ENCODE measurements at regions not wholly inside any gene's neighbourhood (a gene's known extent, or its start where the extent isn't known, plus 50 kb on each side); places are given as distances from the start of the nearest gene placed in this dataset.

- intact Hi-C loops (cut with micrococcal nuclease), result no loop called here
Observed at GRCh38 chr18:53755914-53756609, 468.4 kb downstream of the MBD2 start.

- intact Hi-C loops (cut with micrococcal nuclease), result no loop called here
Observed at GRCh38 chr18:53754154-53754553, 470.3 kb downstream of the MBD2 start.

GRCh38 chr18:53753601-53754000 lies 470.9 kb downstream of the MBD2 start:
- intact Hi-C loops (cut with micrococcal nuclease), result no loop called here

- intact Hi-C loops (cut with micrococcal nuclease), result no loop called here
Observed at GRCh38 chr18:53752781-53753367, 471.6 kb downstream of the MBD2 start.

- intact Hi-C loops (cut with micrococcal nuclease), result no loop called here
Observed at GRCh38 chr18:53749766-53750165, 474.7 kb downstream of the MBD2 start.

GRCh38 chr18:53747663-53748160 lies 476.8 kb downstream of the MBD2 start:
- intact Hi-C loops (cut with micrococcal nuclease), result no loop called here

- intact Hi-C loops (cut with micrococcal nuclease), result no loop called here
Observed at GRCh38 chr18:53747210-53747609, 477.3 kb downstream of the MBD2 start.

GRCh38 chr18:53745986-53746385 lies 478.5 kb downstream of the MBD2 start:
- intact Hi-C loops (cut with micrococcal nuclease), result no loop called here

GRCh38 chr18:53745224-53745967 lies 479.1 kb downstream of the MBD2 start:
- intact Hi-C loops (cut with micrococcal nuclease), result no loop called here

GRCh38 chr18:53739700-53740099 lies 484.8 kb downstream of the MBD2 start:
- intact Hi-C loops (cut with micrococcal nuclease), result no loop called here

- intact Hi-C loops (cut with micrococcal nuclease), result no loop called here
Observed at GRCh38 chr18:53735526-53735925, 488.9 kb downstream of the MBD2 start.

- intact Hi-C loops (cut with micrococcal nuclease), result no loop called here
Observed at GRCh38 chr18:53715243-53715853, 509.1 kb downstream of the MBD2 start.

- intact Hi-C loops (cut with micrococcal nuclease), result no loop called here
Observed at GRCh38 chr18:53710080-53710479, 514.4 kb downstream of the MBD2 start.

- intact Hi-C loops (cut with micrococcal nuclease), result no loop called here
Observed at GRCh38 chr18:53702480-53702879, 522.0 kb downstream of the MBD2 start.

GRCh38 chr18:53701697-53702096 lies 522.8 kb downstream of the MBD2 start:
- intact Hi-C loops (cut with micrococcal nuclease), result no loop called here

- intact Hi-C loops (cut with micrococcal nuclease), result loop anchor here (5.0 kb wide), 1 partner anchor 423 kb away; no protein-coding TSS in a partner anchor
Observed at GRCh38 chr18:53698907-53699306, 525.6 kb downstream of the MBD2 start.

- intact Hi-C loops (cut with micrococcal nuclease), result no loop called here
Observed at GRCh38 chr18:53689886-53690285, 534.6 kb downstream of the MBD2 start.

- intact Hi-C loops (cut with micrococcal nuclease), result loop anchor here (2.0 kb wide), 1 partner anchor 14 kb away; no protein-coding TSS in a partner anchor
Observed at GRCh38 chr18:53686965-53687364, 537.5 kb downstream of the MBD2 start.

GRCh38 chr18:53682796-53683195 lies 541.7 kb downstream of the MBD2 start:
- intact Hi-C loops (cut with micrococcal nuclease), result no loop called here

GRCh38 chr18:53677480-53677879 lies 547.0 kb downstream of the MBD2 start:
- intact Hi-C loops (cut with micrococcal nuclease), result no loop called here

- intact Hi-C loops (cut with micrococcal nuclease), result no loop called here
Observed at GRCh38 chr18:53665701-53666100, 558.8 kb downstream of the MBD2 start.

- intact Hi-C loops (cut with micrococcal nuclease), result no loop called here
Observed at GRCh38 chr18:53664575-53664974, 559.9 kb downstream of the MBD2 start.
